ENCODE measurements at regions not wholly inside any gene's neighbourhood (a gene's known extent, or its start where the extent isn't known, plus 50 kb on each side); places are given as distances from the start of the nearest gene placed in this dataset.

- TF ChIP-seq CTCF (IDR thresholded peaks at IDR 0.05), result no peak
- no peak for TF ChIP-seq POLR2A (IDR thresholded peaks at IDR 0.05)
Observed at GRCh38 chr13:103436057-103436654, 369.9 kb upstream of the SLC10A2 start.

Measured in thyroid gland (tissue), 4 donors.